Esophagus squamous epithelium (tissue), 5 donors: ENCODE measurements at regions not wholly inside any gene's neighbourhood (a gene's known extent, or its start where the extent isn't known, plus 50 kb on each side); places are given as distances from the start of the nearest gene placed in this dataset.
A peak's percentile ranks its signal among the peaks of the same experiment; 100 is the strongest.

Source experiments
- DNase-seq: peaks from one replicate; lab custom pipeline; 2025; lab: John Stamatoyannopoulos, UW
- H3K27ac ChIP-seq, 4 donors: fragments of 200-600 bp; sonication (generic); one replicate each; pipeline ENCODE4 v1.5.1; 2016 to 2019; ENCODE audit warnings: mild to moderate bottlenecking in 1 of 4
- H3K27me3 ChIP-seq, 4 donors: fragments of 200-600 bp; sonication (generic); 1 replicate in 3 of 4; 2 replicates in 1 of 4; pipeline versions ENCODE4 v1.5.1 to v1.6.0; 2017 to 2021; ENCODE audit warnings: antibody characterized with exemption in 1 of 4
- H3K36me3 ChIP-seq, 3 donors: fragments of 200-600 bp; sonication (generic); one replicate each; pipeline ENCODE4 v1.5.1; 2016 to 2019
- H3K4me1 ChIP-seq, 3 donors: fragments of 200-600 bp; sonication (generic); one replicate each; pipeline ENCODE4 v1.5.1; 2017 to 2019
- H3K4me3 ChIP-seq, 4 donors: fragments of 200-600 bp; sonication (generic); 1 replicate in 3 of 4; 2 replicates in 1 of 4; pipeline ENCODE4 v1.5.1; 2016 to 2019; ENCODE audit warnings: mild to moderate bottlenecking in 2 of 4, moderate library complexity in 1 of 4
- H3K9me3 ChIP-seq, 3 donors: fragments of 200-600 bp; sonication (generic); one replicate each; pipeline ENCODE4 v1.5.1; 2016 to 2019
- POLR2A ChIP-seq, 4 donors: fragments of 450-650 bp; IDR thresholded peaks; one replicate each; pipeline ENCODE4 v1.6.1; 2017; ENCODE audit warnings: antibody characterized with exemption in 4 of 4, mild to moderate bottlenecking in 4 of 4, moderate library complexity in 3 of 4
- WGBS, 2 donors: methylation state at CpG; one replicate each; pipeline ENCODE4 v1.1.5; 2018; 5-methylcytosine and 5-hydroxymethylcytosine counted together
- intact Hi-C: fragments of 100-400 bp; cut with DNase I; formaldehyde crosslinking; loops from one replicate; pipeline ENCODE4 v1.15.0; 2022
- TF ChIP-seq, protein P1 (sequence below), 6 experiments: fragments of 450-650 bp in 4 of 6; fragments of 200-600 bp in 2 of 6; sonication (generic) in 2 of 6; IDR thresholded peaks; one replicate each; pipeline ENCODE4 v1.5.1; 2016 to 2019; ENCODE audit warnings: antibody characterized with exemption in 6 of 6, mild to moderate bottlenecking in 4 of 6, moderate library complexity in 4 of 6
- donor health status: DM: yes; HTN: yes; CAD: no.

DNA sequence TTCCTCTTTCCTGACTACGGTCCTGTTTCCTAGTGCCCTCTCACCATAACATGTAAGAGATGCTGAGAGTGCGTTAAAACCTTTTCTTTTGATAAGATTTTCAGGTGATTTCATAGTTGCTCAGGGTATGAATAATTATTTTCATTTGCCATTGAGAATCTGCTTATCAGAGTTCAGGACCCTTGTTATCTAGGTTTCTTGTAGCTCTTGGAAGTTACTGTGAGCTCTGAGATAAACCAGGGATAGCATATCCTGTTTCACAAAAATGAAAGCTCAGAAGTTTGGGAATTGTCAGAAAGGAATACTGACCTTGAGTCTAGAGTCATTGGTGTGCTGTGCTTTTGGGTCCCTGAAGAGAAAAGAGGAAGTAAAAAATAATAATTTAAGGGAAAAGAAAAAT is 76.8 kb upstream of the PRKG1 start:
- H3K27ac ChIP-seq = no peak overlapping the region
- WGBS, 2 donors = 85 to 95% methylated on average over 2 of the region's 2 CpGs
- intact Hi-C loops = no loop called here
- DNase-seq = no peak
- peaks cover 0 to 21% (median 2%) of the 10 kb centered on the region in 3 donors for H3K4me1 ChIP-seq
- peaks cover 0 to 13% (median 0%) of the 10 kb centered on the region in 4 donors for H3K27me3 ChIP-seq
- no peaks in the 10 kb centered on the region for H3K36me3 ChIP-seq
- no peak overlapping the region for H3K4me3 ChIP-seq
- H3K9me3 ChIP-seq = no peaks in the 10 kb centered on the region
- no peak for TF ChIP-seq POLR2A (IDR thresholded peaks at IDR 0.05)

DNA sequence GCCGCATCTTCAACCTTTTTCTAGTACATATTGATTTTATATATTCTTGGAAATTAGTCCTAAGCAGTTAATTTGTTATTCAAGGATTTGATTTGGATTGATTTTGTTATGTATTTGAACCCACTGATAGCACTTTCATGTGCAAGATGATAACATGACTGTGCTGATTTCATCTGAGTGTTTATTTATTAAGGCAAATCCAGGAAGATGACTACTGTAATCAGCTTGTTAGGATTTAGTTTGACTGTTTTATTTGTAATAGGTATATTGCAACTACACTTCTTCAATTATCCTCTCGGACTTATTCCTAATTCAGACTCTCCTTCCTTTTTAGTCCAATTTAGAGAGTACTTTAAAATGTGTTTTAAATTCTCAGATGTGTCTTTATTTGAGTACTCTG is 75.1 kb upstream of the PRKG1 start:
- H3K27ac ChIP-seq = no peak overlapping the region
- no peak for TF ChIP-seq POLR2A (IDR thresholded peaks at IDR 0.05)
- TF ChIP-seq, protein P1, sequence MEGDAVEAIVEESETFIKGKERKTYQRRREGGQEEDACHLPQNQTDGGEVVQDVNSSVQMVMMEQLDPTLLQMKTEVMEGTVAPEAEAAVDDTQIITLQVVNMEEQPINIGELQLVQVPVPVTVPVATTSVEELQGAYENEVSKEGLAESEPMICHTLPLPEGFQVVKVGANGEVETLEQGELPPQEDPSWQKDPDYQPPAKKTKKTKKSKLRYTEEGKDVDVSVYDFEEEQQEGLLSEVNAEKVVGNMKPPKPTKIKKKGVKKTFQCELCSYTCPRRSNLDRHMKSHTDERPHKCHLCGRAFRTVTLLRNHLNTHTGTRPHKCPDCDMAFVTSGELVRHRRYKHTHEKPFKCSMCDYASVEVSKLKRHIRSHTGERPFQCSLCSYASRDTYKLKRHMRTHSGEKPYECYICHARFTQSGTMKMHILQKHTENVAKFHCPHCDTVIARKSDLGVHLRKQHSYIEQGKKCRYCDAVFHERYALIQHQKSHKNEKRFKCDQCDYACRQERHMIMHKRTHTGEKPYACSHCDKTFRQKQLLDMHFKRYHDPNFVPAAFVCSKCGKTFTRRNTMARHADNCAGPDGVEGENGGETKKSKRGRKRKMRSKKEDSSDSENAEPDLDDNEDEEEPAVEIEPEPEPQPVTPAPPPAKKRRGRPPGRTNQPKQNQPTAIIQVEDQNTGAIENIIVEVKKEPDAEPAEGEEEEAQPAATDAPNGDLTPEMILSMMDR (IDR thresholded peaks at IDR 0.05) = no peak
- no peaks in the 10 kb centered on the region for H3K36me3 ChIP-seq
- no peak overlapping the region for H3K4me3 ChIP-seq
- H3K27me3 ChIP-seq = no peaks in the 10 kb centered on the region
- intact Hi-C loops = no loop called here
- peaks cover 0 to 4% (median 2%) of the 10 kb centered on the region in 3 donors for H3K4me1 ChIP-seq
- H3K9me3 ChIP-seq = no peaks in the 10 kb centered on the region
- WGBS, 2 donors = 72 to 77% methylated on average over 2 of the region's 2 CpGs
- DNase-seq = no peak

GRCh38 chr10:51000164-51000563 is 74.1 kb upstream of the PRKG1 start:
- no peaks in the 10 kb centered on the region for H3K27me3 ChIP-seq
- no peaks in the 10 kb centered on the region for H3K36me3 ChIP-seq
- intact Hi-C loops = loop anchor here (10.0 kb wide), 1 partner anchor 1215 kb away; no protein-coding TSS in a partner anchor
- no peaks in the 10 kb centered on the region for H3K9me3 ChIP-seq
- WGBS, 2 donors = 55 to 65% methylated on average over 3 of the region's 3 CpGs
- TF ChIP-seq, protein P1 (IDR thresholded peaks at IDR 0.05) = no peak
- TF ChIP-seq POLR2A (IDR thresholded peaks at IDR 0.05) = no peak
- H3K27ac ChIP-seq = peak overlapping the region in 1 of 4 donors; percentile 16
- no peak for DNase-seq
- no peak overlapping the region for H3K4me3 ChIP-seq
- peaks cover 0 to 2% (median 0%) of the 10 kb centered on the region in 3 donors for H3K4me1 ChIP-seq

DNA sequence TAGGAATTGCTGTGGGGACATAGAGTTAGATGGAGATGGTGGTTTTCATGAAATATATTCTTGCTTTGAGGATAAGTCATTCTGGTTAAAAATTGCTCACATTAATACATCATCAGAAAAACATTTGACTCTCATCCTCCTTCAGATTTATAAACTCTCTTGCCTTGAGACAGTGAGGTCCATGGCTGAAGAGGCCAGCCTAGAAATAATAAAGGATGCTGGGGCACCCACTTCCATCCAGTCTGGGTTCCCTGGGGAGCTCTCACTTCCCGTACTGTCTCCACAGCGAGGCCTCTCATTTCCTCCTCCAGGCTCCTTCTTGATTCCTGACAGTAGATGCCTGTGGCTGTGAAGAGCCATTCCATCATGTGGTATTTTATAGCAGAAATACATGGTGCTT is 73.3 kb upstream of the PRKG1 start:
- TF ChIP-seq, protein P1 (IDR thresholded peaks at IDR 0.05) = no peak
- no peak for TF ChIP-seq POLR2A (IDR thresholded peaks at IDR 0.05)
- DNase-seq = no peak
- H3K36me3 ChIP-seq = no peaks in the 10 kb centered on the region
- peaks cover 0 to 2% (median 0%) of the 10 kb centered on the region in 3 donors for H3K4me1 ChIP-seq
- no peak overlapping the region for H3K4me3 ChIP-seq
- 46 to 83% methylated on average over 2 of the region's 2 CpGs for WGBS, 2 donors
- intact Hi-C loops = loop anchor here (10.0 kb wide), 1 partner anchor 1214 kb away; no protein-coding TSS in a partner anchor
- H3K9me3 ChIP-seq = no peaks in the 10 kb centered on the region
- no peak overlapping the region for H3K27ac ChIP-seq
- H3K27me3 ChIP-seq = no peaks in the 10 kb centered on the region

DNA sequence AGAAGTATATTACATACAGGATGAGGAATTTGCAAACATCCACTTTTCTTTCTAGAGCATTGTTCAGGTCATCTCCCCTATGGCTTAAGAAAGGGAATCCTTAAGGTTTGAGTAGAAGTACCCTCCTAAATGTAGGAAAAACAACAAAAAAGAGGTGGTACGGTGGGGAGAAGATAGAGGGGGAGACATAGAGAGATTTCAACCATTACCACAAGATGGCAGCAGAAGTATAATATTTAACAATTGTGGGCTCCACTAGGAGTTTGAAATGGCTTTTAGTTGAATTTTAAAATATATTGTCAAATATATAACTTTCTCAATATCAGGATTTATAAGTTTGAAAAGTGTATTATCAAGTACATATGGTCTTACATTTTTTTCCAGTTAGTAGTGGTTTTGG is 72.7 kb upstream of the PRKG1 start:
- no peaks in the 10 kb centered on the region for H3K36me3 ChIP-seq
- no peak overlapping the region for H3K4me3 ChIP-seq
- no peak for TF ChIP-seq POLR2A (IDR thresholded peaks at IDR 0.05)
- TF ChIP-seq, protein P1 (IDR thresholded peaks at IDR 0.05) = peak; percentile 19 to 52 (median 34)
- no peak overlapping the region for H3K27ac ChIP-seq
- no peaks in the 10 kb centered on the region for H3K27me3 ChIP-seq
- intact Hi-C loops = loop anchor here (10.0 kb wide), 1 partner anchor 1213 kb away; no protein-coding TSS in a partner anchor
- H3K4me1 ChIP-seq = peaks cover 0 to 2% (median 0%) of the 10 kb centered on the region in 3 donors
- 0 to 6% methylated on average over 1 of the region's 1 CpG for WGBS, 2 donors
- DNase-seq = no peak
- H3K9me3 ChIP-seq = no peaks in the 10 kb centered on the region
